GM18870 (cell line): ENCODE measurements at regions not wholly inside any gene's neighbourhood (a gene's known extent, or its start where the extent isn't known, plus 50 kb on each side); places are given as distances from the start of the nearest gene placed in this dataset.
"Not testable (repeated sequence)": the region's sequence is repeated elsewhere in the genome, so short reads cannot be mapped to it uniquely, and the experiment has no call there.

Experiments
- ATAC-seq: cut with Tn5 transposase; IDR thresholded peaks from one replicate; pipeline ENCODE4 v1.9.1; 2021; ENCODE audit warnings: moderate library complexity; ENCODE audit not compliant: unreplicated experiment

DNA sequence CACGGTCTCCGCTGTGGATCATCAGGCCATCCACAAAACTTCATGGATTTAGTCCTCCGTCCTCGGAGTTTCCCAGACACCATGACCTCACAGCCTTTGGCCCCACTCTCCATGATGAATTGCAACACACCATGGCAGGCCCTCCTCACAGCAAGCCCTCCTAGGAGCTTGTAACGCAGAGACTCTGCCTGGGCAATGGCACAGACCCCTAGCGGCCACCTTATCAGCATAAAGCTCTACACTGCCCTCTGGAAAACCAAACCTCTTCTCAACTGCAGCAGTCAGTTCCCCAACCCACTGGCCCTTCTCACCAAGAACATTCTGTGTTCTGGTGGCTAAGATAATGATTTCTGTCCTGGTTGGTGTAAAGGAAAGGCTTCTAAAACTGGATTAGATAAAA lies 238.4 kb upstream of the USP15 start:
- no peak for ATAC-seq

DNA sequence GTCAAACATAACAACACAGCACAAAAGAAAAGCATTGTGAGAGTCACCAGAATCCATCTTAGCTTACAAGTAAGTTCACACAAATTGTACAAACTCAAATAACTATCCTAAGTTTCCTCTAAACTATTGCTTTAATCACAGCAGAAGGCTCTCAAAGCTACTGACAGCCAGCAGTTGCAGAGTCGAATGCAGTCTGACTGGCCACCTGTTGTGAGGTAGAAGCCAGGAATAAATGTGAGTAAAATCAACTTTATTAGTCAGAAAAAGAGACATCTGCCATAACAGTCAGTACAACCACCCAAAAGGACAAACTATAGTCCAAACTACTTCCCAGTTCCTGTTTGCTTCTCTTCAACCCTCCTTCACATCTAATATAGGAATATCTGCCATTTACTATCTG lies 231.7 kb upstream of the USP15 start:
- ATAC-seq = no peak

DNA sequence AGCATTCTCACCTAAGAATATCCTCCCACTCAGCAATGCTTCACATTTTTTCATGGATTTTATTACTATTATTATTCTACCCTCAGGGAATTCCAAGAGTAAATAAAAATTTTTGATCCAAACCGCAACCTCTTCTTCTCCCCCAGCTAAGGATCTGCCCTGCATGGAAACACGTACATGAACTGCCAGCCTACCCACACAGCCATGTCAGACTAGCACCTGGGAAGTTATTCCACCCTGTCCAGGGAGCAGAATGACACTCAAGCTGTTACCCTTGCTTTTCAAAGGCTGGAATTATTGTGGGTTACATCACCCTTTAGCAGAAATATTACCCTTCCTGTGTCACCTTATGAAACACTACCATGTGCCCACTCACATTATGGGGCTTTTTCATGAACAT lies 227.3 kb upstream of the USP15 start:
- ATAC-seq = no peak

DNA sequence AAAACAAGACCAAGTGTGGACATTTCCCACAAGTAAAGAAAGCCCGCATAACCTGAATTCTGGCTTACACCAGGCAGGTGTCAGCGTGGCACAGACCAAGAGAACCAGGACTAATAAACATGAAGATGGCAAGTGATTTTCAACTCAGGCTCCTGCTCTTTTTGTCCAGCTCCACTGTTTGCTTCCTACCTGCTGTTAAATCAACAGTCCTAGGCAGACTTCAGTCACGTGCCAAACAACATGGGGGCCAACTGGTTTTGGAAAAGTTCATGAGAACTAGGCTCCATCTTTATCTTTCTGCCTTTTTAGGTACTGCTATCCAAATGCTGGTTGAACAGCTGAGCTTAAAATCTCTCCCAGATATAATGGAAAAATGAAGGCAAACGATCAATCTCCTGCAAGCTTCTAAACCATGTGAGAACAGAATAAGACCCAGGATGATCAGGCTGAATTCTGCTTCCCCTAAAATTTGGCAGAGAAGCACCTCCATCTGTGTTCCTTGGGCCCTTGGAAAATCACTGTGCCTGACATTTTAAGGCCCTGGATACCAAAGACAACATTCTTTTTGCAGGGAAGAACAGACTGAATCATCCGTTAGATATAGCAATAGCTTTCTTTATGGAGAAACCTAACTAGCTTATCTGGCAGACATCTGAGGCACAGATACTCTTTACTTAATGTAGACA lies 215.6 kb upstream of the USP15 start:
- ATAC-seq = no peak

DNA sequence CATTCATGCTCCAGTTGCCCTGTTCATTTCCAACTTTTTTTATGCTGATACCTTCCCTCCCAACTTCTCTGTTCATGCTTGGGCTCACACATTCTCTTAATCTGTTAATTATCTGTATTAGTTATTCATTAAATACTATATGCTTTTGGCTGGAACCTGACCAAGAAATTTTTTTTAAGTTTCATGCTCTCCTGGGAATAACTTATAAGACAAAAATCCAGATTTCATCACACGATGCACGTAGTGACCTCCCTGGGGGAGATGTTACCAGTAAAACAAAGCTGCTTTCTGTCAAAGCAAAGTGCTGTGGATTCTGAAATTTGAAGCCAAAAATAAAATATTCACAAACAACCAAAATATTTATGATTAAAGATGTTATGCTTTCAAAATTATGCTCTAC lies 215.0 kb upstream of the USP15 start:
- no peak for ATAC-seq

DNA sequence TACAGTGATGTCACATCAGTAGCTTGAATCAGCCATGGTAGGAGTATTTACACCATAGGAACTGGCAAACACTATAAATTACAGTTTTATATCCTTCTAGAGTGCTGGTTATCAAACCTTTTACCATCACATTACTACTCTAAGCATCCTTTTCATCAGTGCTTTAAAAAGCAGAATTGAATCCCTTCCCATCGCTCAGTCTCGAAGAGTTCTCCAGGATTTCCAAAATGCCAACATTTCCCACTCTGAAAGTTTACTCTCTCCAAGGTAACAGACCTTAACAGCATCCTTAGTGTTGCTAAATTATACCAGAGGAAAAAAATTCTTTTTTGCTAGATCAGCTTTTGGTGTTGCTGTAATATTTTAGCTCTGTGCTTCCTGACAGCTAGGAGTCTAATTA lies 209.4 kb upstream of the USP15 start:
- no peak for ATAC-seq

DNA sequence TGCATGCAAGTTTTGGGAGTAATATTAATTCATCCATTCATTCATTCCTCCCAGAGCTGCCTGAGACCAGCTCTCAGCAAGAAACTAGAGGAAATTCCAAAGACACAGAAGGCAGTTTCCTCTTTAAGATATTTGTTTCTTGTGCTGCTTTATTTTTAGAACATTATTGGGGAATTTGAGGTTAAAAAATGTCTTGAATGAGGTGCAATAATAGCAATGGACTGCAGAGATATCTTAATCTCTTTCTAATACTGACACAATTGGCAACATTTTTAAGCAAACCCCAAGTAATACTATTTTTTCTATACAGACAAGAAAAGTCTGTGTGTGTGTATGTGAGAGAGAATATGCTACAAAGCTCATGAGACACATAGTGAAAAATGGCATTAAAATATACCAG lies 190.2 kb upstream of the USP15 start:
- ATAC-seq = no peak

DNA sequence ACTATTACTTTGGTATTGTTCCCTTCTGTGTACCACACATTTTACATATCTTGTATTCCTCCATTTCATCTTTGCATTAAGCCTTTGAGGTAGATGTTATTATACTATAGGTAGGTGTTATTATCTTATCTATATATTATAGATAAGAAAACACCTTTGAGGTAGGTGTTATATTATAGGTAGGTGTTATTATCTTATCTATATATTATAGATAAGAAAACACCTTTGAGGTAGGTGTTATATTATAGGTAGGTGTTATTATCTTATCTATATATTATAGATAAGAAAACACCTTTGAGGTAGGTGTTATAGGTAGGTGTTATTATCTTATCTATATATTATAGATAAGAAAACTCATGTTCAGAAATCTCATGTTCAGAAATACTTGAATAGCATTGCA lies 187.0 kb upstream of the USP15 start:
- not testable (repeated sequence) for ATAC-seq

DNA sequence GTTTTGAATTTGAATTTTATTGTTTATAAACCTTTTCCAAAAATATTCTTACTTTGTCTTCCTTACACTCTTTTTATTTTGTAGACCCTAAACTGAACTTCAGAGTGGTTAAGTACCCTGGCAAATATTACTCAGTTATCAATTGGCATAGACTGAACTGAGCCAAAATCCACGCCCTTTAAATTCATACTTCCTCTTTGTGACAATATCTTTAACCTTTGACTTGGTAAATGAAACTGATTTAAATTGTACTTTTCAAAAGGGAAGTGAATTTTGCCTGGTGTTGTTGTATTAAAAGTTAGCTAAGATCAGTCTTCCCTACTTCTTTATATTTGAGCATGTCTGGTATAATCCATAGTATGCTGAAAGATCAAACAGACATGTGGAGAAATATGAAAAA lies 184.3 kb upstream of the USP15 start:
- ATAC-seq = peak; percentile 63

DNA sequence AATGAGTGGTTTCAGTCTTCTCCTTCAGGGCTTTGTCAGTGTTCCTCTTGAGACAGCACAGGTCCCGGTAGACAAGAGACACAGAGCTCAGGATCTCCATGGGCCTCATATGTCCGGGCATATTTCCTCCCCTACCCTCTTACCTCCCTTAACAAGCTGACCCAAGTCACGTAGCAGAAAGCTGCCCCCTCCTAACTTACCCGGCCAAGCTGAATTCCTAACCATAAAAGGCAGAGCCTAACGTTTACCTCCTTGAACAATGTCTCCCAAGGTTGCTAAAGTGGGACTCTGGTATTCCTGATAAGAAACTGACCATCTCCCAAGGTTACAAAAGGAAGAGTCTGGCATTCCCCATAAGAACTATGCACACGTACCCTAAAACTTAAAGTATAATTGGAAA lies 182.2 kb upstream of the USP15 start:
- ATAC-seq = no peak

DNA sequence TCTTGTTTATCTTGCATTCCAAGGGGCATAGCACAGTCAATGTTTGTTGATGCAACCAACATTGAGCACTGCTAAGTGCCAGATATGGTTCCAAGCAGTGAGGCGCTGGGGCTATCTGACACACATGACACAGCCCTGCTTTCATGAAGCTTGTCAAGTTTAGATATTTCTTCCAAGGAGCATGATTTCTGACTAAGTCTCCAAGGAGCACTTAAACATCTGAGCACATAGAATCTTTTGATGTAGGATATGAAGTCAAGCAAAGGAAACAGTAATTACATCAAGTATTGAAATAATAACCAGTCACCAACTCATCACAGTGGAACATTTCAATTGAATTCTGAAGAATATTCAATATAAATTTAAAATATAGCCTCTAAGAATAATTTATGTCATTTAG lies 177.8 kb upstream of the USP15 start:
- ATAC-seq = no peak

DNA sequence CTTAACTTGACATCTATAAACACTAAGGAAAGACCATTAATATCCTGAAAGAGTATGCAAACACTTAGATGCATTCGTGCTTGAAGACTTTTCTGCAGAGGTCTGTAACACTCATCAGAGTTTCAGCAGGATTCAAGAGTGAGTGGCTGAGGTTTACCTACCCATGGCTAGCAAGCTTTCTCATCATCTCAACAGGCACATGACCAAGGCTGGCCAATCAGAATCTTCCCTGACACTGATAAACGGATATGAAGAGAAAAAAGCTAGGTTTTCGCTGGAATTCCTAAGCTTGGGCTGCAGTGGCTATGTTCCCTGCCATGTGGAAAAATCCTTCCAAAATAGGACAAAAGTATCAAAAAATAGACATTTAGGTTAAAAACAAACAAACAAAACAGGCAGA lies 162.1 kb upstream of the USP15 start:
- ATAC-seq = no peak

DNA sequence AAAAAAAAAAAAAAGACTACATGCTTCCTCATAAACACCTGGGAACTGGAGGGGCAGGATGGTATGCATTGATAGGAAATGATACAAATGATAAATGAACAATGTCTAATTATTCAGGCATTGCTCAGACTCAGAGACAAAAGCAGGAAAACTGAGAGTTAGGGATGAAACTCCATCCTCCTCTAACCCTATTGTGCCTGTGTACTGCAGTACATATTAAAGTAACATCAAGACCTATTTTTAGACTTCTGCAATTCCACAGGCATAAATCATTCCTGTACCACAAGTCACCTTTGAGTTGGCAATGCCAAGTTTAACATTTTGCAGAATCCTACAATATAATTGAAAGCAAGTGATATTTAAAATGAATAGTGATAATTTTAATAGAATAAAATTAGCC lies 156.5 kb upstream of the USP15 start:
- no peak for ATAC-seq

DNA sequence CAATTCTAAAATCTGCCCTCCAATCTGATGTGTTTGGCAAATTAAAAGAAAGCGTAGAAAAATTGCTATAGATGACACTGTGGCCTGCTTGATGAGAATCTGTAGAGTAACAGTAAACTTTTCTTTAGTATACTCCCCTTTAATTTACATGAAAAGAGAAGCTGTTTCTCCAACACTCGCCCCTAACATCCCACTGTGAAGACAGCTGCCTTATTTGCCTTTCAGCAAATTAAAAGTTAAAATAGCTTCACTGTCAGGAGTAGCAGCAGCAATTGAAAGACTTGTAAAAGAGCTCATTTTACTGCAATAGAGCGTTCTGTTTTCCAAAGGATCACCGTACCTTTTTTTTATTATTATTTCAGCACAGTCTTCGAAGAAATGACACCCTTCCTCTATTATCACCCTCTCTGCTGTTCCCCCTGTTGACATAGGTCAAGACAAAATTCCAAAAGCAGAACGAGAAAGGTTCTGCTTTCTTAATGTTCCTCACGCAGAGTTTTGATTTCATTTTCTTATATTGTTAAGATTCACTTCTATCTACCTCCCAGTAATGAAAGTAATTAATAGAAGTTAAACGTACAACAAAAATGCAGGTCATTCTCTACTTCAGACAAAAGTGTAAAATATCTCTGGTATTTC lies 153.5 kb upstream of the USP15 start:
- no peak for ATAC-seq

DNA sequence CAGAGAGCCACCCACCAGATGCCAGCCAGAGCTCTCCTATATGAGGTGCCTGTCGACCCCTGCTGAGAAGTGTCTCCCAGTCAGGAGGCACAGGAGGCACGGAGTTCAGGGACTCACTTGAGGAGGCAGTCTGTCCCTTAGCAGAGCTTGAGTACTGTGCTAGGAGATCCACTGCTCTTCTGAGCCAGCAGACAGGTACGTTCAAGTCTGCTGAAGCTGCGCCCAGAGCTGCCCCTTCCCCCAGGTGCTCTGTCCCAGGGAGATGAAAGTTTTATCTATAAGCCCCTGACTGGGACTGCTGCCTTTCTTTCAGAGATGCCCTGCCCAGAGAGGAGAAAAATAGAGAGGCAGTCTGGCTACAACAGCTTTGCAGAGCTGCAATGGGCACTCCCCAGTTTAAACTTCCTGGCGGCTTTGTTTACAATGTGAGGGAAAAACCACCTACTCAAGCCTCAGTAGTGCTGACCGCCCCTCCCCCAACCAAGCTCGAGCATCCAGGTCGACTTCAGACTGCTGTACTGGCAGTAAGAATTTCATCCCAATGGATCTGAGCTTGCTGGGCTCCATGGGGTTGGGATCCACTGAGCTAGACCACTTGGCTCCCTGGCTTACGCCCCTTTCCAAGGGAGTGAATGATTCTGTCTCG lies 146.7 kb upstream of the USP15 start:
- ATAC-seq = no peak

DNA sequence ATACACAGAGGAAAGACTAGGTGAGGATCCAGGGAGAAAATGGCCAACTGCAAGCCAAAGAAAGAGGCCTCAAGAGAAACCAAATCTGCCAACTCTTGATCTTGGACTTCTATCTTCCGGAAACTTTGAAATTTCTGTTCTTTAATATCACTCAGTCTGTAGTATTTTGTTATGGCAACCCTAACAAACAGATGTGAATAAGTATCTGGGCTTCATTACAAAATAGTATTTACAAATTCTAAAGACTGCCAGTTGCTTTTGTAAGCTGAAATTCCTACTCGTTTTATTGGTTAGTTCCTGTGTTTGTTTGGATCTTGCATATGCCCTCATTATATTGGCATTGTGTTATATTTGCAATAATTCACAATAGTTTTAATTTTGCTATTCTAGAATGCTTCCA lies 143.2 kb upstream of the USP15 start:
- ATAC-seq = no peak

DNA sequence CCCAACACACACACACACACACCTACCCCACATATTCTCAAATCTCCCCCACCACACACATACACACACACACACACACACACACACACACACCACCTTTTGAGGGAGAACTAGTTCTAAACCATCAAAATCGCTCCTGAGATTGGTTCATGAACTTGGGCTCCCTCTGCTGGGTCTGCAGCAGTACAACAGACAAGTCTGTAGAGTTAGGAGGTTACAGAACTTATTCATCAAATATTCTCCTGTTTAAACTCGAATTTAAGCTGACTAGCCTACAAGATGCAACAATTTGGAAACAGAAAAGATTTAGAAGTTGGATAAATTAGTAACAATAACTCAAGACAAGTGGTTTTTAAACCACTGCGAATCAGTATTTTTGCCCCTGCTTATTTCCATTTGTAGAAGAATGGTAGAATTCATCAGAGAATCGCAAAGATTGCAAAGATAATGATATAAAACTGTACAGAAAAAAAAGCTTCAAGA lies 136.4 kb upstream of the USP15 start:
- peak; percentile 93 for ATAC-seq

DNA sequence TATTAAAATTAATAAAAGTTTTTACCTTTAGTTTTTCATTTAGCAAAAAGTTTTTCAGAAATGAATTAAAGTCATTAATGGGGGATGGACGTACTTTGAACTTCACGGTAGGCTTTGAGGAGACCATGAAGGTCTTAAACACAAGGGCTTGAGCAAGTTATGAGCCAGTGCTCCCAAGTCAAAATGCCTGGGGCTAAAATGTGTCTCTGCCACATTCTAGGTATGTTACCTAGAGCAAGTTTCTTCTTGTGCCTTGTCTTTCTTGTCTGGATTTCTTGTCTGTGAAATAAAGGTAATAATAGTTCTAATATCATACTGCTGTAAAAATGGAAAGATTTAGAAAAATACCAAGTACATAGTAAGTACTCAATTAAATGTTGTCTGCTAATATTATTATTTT lies 132.7 kb upstream of the USP15 start:
- ATAC-seq = no peak

DNA sequence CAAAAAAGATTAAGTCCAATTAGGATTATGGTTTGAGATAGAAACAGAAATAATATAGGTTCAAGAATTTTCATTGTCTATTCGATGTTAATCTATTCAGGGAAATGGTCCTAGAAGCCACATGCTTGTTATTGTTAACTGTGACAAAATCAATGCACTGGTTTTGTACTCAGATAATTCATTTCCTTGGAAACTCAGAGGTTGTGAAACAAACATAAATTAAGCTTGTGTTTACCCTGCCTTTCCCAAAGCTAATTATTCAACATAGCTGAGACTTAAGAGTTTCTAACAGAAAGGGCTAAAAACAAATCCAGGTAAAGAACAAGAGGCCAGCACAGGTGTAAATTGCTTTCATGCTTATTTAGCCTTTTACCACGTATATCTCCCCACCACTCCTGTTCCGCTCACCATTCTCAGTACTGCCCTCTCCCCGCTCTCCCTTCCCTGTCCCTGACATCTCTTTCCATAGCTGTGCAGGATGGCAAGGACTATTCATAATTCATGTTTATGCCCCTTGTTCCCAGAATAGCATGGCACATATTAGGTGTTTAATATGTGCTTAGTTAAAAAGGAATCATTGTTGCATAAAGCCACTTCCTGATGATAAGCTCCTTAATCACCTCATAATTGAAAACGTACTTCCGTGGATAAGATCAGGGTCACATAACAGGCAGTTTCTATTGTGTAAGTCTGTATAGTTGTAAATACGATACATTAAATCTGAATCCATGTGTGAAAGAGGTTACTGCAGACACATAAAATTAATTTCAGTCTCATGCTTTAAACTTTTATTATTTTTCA lies 131.8 kb upstream of the USP15 start:
- no peak for ATAC-seq

DNA sequence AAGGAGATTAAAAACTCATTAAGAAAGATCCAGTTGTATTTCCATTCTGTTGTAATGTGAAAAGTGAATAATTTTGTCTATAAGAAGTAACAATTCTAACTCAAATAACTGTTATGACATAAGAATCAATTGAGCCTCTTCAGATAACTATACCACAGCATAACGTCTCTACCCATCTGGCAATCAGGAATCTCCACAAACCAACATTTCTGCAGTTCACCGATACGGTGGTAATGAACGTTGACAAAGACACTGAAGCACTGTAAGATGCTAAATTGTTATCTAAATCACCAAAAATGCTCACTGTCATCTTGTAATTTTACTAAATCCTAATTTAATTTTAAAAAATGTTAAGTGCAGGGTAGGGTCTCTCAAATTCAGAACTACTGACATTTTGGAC lies 130.9 kb upstream of the USP15 start:
- no peak for ATAC-seq

DNA sequence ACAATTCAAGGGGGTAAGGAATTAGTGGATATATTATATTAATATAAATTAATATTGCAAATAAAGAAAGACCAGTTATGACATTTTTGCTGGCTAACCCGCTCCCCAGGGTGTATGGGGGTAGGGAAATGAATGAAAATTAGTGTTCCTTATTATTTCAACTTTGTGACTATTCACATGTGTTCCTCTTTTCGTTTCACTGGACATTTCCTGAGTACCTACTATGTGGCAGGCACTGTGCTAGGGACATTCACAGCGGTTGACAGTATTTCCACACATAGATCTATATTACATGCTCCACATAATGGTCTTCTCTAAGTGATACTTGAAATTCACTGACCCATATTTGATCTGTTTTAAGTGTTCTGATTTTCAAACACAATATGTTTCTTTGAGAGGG lies 129.8 kb upstream of the USP15 start:
- no peak for ATAC-seq
